Muscle layer of colon (tissue), 2 donors: ENCODE measurements at regions not wholly inside any gene's neighbourhood (a gene's known extent, or its start where the extent isn't known, plus 50 kb on each side); places are given as distances from the start of the nearest gene placed in this dataset.
"Not testable (repeated sequence)": the region's sequence is repeated elsewhere in the genome, so short reads cannot be mapped to it uniquely, and the experiment has no call there.

Experiments
- H3K27ac ChIP-seq: one replicate; pipeline ENCODE4 v1.7.0; 2013; ENCODE audit warnings: low read depth, mild to moderate bottlenecking, low read length, moderate library complexity
- H3K27me3 ChIP-seq, 2 donors: one replicate each; pipeline ENCODE4 v1.7.0; 2013; ENCODE audit warnings: low read length in 2 of 2, mild to moderate bottlenecking in 2 of 2; ENCODE audit not compliant: insufficient read depth in 2 of 2, control insufficient read depth in 1 of 2
- H3K36me3 ChIP-seq: one replicate; pipeline ENCODE4 v1.7.0; 2013; ENCODE audit warnings: mild to moderate bottlenecking, low read length; ENCODE audit not compliant: insufficient read depth
- H3K4me1 ChIP-seq: one replicate; pipeline ENCODE4 v1.7.0; 2013; ENCODE audit warnings: mild to moderate bottlenecking, low read length; ENCODE audit not compliant: insufficient read depth
- H3K4me3 ChIP-seq, 2 donors: one replicate each; pipeline ENCODE4 v1.7.0; 2013; ENCODE audit warnings: low read length in 2 of 2, low read depth in 1 of 2, mild to moderate bottlenecking in 1 of 2, moderate library complexity in 1 of 2
- H3K9ac ChIP-seq: one replicate; pipeline ENCODE4 v1.7.0; 2013; ENCODE audit warnings: low read length
- H3K9me3 ChIP-seq: one replicate; pipeline ENCODE4 v1.7.0; 2013; ENCODE audit warnings: mild to moderate bottlenecking, low read length
- donor health status: abdominal sarcoma.
- donor health status: Adenocarcinoma of cecum.

DNA sequence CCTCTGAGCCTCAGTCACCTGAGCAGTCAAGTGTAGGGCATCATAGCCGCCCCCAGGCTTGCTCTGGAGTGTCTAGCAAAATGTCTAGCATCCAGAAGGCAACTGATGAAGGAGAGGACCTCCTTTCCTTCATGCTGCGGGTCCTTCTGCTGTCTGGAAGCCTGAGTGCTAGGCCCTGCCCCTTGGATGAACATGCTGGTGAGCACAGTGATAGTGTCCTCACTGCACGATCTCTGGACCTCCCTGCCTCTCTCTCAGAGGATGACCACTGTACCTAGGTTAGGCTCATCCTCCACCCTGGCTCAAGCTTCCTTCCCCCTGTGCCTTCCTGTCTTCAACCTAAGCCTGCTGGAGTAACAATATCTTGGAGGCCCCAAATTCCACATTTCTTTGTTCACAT is 128.6 kb downstream of the TENT5C start:
- Histone ChIP-seq H3K27me3 (no peaks in the 10 kb centered on the region), H3K27ac (no peak overlapping the region), H3K4me3 (no peak overlapping the region), H3K4me1 (peaks cover 14% of the 10 kb centered on the region), H3K36me3 (no peaks in the 10 kb centered on the region), H3K9me3 (no peaks in the 10 kb centered on the region), H3K9ac (no peak overlapping the region)

- no peaks in the 10 kb centered on the region for H3K27me3 ChIP-seq
- H3K4me1 ChIP-seq = peaks cover 23% of the 10 kb centered on the region
- H3K9me3 ChIP-seq = no peaks in the 10 kb centered on the region
- no peak overlapping the region for H3K9ac ChIP-seq
- H3K4me3 ChIP-seq = peak overlapping the region in 1 of 2 donors; percentile 35
- no peaks in the 10 kb centered on the region for H3K36me3 ChIP-seq
- no peak overlapping the region for H3K27ac ChIP-seq
These were observed 129.5 kb downstream of the TENT5C start for GRCh38 chr1:117735045-117735992.

DNA sequence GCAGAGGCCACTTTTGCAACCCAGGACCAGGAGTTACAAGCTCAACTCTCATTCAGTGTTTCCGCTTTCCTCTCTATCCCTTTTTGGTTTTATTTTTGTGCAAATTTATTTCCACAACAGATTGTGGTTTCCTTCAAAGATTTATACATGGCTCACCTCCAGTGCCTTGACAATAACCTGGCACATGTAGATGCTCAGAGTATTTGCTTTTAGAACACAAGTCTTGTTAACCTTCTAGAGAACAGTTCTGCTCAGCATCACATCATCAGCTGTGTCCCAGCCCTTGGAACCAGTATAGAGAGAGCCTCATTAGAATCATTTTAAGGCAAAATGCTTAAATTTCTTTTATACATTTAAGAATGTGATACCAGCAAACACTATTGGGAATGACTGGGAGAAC is 133.7 kb downstream of the TENT5C start:
- Histone ChIP-seq H3K4me1 (peaks cover 25% of the 10 kb centered on the region), H3K9me3 (no peaks in the 10 kb centered on the region), H3K4me3 (no peak overlapping the region), H3K27ac (no peak overlapping the region), H3K27me3 (no peaks in the 10 kb centered on the region), H3K36me3 (no peaks in the 10 kb centered on the region), H3K9ac (no peak overlapping the region)

DNA sequence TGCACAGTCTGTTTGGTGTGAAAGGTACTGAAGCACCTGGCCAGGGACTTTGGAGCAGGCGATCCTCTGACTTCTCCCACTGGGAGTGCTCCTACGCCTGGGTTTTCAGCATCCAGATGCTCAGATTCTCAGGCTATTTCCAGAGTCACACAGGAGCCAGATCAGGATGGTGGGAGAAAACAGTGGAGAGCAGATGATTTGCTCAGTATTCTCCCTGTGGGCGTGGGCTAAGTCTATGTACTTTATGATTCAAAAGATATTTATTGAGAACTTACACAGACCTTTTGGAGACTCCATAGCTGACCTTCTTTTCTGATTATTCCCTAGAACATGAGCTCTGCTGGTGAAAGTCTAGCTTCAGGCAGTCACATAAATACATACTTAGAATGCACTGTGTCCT is 134.6 kb downstream of the TENT5C start:
- H3K4me3 ChIP-seq = no peak overlapping the region
- H3K27ac ChIP-seq = no peak overlapping the region
- no peaks in the 10 kb centered on the region for H3K36me3 ChIP-seq
- H3K27me3 ChIP-seq = no peaks in the 10 kb centered on the region
- no peaks in the 10 kb centered on the region for H3K9me3 ChIP-seq
- peaks cover 18% of the 10 kb centered on the region for H3K4me1 ChIP-seq
- no peak overlapping the region for H3K9ac ChIP-seq

DNA sequence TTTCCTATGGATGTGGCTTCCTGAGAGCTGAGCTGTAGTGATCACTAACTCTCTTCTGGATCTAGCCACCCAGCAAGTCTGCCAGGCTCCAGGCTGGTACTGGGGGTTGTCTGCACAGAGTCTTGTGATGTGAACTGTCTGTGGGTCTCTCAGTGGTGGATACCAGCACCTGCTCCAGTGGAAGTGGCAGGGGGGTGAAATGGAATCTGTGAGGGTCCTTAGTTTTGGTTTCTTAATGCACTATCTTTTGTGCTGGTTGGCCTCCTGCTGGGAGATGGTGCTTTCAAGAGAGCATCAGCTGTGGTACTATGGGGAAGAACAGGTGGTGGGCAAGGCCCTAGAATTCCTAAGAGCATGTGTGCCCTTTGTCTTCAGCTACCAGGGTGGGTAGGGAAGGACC is 140.7 kb downstream of the TENT5C start:
- H3K36me3 ChIP-seq, H3K4me3 ChIP-seq, H3K9ac ChIP-seq, H3K27ac ChIP-seq, H3K27me3 ChIP-seq, H3K4me1 ChIP-seq, H3K9me3 ChIP-seq: not testable (repeated sequence)

DNA sequence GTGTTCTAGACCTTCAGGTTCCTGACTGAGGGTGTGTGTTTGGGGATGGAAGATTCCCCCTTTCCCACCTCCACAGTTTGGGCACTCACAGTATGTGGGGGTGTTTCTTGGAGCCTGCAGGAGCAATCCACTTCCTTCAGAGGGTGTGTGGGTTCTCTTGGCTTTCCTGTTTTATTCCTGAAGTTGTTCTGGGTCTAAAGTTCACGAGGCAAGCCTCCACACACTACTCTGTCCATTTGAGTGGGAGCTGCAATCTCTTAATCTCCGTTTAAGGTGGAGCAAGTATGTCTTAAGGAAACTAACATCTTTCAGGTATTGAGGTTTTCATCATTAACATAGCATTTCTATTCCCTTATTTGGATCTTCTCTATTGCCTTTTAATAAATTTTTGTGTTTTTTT is 141.8 kb downstream of the TENT5C start:
- peaks cover 7% of the 10 kb centered on the region for H3K4me1 ChIP-seq
- H3K27ac ChIP-seq = no peak overlapping the region
- no peaks in the 10 kb centered on the region for H3K36me3 ChIP-seq
- H3K27me3 ChIP-seq = no peaks in the 10 kb centered on the region
- no peak overlapping the region for H3K9ac ChIP-seq
- no peaks in the 10 kb centered on the region for H3K9me3 ChIP-seq
- H3K4me3 ChIP-seq = no peak overlapping the region

DNA sequence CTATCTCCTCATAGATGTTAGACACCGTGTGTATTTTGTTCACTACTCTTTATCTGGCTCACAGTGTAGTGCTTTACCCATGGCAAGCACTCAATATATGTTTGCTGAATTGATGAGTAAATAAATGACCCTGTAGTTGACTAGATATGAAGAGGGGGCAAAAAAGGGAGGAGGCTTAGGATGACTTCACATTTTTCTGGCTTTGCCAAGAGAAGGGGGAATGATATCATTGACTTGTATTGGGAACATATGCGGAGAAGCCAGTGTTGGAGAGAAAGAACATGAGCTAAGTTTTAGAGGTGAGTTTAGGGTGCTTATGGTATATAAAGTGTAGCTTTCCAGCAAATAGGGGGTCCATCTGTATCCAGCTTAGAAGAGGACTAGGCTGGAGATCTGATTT is 145.5 kb downstream of the TENT5C start:
- H3K36me3 ChIP-seq = no peaks in the 10 kb centered on the region
- H3K27ac ChIP-seq = no peak overlapping the region
- H3K9ac ChIP-seq = no peak overlapping the region
- H3K4me3 ChIP-seq = no peak overlapping the region
- H3K9me3 ChIP-seq = no peaks in the 10 kb centered on the region
- H3K27me3 ChIP-seq = no peaks in the 10 kb centered on the region
- H3K4me1 ChIP-seq = peaks cover 20% of the 10 kb centered on the region

DNA sequence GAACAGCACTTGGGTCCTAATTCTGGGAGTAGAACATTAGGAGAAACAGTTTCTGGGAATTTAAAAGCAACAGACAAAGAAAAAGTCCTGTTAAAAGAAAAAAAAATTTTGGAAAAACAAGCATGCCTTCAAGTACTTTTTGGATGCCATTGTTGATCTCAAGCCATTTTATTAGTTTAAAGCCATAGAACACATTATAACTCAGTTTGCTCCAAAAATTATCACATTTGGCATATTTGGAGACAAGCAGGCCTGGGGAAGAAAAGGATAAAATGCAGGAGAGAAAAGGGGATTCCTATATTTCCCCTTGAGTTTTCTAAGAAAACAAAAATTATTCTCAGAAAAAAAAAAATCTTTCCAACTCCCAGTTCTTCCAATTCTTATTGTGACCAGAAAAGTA is 146.8 kb downstream of the TENT5C start:
- Histone ChIP-seq H3K27me3 (no peaks in the 10 kb centered on the region), H3K4me3 (no peak overlapping the region), H3K27ac (no peak overlapping the region), H3K36me3 (no peaks in the 10 kb centered on the region), H3K9me3 (no peaks in the 10 kb centered on the region), H3K4me1 (peaks cover 20% of the 10 kb centered on the region), H3K9ac (no peak overlapping the region)

DNA sequence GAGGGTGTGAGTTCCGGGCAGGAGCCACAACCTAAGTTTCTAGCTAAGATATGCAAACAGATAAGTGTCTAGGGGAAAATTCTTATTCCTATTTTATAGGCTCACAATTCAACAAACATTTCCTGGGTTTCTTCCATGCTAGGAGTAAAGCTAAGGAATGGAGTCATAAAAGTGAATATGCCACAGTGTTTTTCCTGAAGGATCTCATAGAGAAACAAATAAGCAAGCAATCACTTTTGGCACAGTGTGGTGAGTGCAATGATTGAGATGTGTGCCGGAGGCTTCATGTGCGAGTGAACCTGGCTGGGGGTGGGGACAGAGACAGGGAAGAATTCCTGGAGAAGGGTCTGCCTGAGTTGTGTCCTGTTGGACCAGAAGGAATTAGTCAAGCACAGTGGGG is 147.4 kb downstream of the TENT5C start:
- peaks cover 20% of the 10 kb centered on the region for H3K4me1 ChIP-seq
- no peak overlapping the region for H3K4me3 ChIP-seq
- H3K9ac ChIP-seq = no peak overlapping the region
- no peak overlapping the region for H3K27ac ChIP-seq
- no peaks in the 10 kb centered on the region for H3K27me3 ChIP-seq
- H3K9me3 ChIP-seq = no peaks in the 10 kb centered on the region
- no peaks in the 10 kb centered on the region for H3K36me3 ChIP-seq

- H3K27ac ChIP-seq = no peak overlapping the region
- H3K36me3 ChIP-seq = no peaks in the 10 kb centered on the region
- H3K9me3 ChIP-seq = no peaks in the 10 kb centered on the region
- no peak overlapping the region for H3K9ac ChIP-seq
- no peaks in the 10 kb centered on the region for H3K27me3 ChIP-seq
- peak overlapping the region; percentile 18 to 37 for H3K4me3 ChIP-seq
- peaks cover 20% of the 10 kb centered on the region for H3K4me1 ChIP-seq
These were observed 147.8 kb downstream of the TENT5C start for GRCh38 chr1:117753652-117754051.

DNA sequence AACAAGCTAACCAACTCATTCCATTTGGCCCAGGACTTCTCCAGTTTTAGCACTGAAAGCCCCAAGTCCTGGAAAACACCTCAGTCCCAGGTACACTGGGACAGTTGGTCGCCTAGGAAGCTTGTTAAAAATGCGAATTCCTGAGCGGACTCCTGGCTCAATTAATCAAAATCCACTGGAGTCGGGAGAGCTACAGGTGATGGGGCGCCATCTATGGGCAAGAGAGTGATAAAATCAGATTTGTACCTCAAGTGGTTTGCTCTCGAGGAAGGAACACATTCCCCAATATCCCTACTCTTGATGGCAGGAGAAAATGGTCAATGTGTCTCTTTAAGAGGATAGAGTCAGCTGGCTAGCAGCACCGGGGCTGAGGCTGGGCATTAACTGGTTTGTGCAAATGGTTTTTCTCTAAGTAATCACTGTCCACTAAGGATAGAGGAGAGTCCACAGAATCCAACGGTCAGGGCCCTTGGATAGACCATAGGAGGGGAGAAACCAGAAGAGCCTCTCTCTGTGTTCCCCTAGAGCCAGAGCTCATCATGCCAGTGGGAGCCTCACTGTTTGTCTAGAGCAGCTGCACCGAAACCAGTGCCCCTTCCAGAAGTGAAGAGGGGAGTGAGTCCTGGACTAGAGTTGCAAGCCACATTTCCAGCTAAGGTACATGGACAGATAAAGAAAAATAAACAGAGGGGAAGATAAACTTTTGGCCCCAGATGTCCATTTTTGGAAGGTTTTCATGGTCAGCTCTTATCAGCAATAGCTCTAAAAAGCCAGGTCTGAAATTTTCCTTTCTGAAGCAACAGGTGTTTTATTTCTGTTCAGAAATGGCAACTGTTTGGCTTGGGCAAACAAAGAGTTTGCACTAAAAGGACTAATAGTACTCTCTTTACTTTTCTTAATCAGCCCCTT is 148.5 kb downstream of the TENT5C start:
- Histone ChIP-seq H3K27ac (no peak overlapping the region), H3K9me3 (no peaks in the 10 kb centered on the region), H3K4me3 (peak overlapping the region; percentile 18 to 37), H3K27me3 (no peaks in the 10 kb centered on the region), H3K36me3 (no peaks in the 10 kb centered on the region), H3K4me1 (peaks cover 25% of the 10 kb centered on the region), H3K9ac (no peak overlapping the region)
